ENCODE measurements at regions not wholly inside any gene's neighbourhood (a gene's known extent, or its start where the extent isn't known, plus 50 kb on each side); places are given as distances from the start of the nearest gene placed in this dataset.

DNA sequence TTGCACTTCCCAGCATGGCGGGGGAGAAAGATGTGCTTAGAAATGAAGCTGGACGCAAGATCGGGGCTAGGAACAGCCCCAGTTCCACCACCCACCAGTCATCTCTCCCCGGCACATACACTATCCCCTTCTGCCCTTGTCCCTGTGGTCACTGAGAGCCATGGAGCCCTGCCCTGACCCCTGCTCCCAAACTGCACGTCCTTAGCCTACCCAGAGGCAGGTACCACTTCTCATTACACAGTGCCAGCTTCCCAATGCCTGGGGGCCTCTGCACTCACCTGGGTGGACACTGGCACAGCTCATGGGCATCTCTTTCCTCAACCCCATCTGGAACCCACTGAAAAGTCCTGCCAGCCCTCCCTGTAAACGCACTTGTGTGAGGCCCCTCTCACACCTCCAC is 139.3 kb upstream of the PRR20G start:
- WGBS (ENCODE audit: low lambda C conversion rate) = 64% methylated on average over 6 of the region's 6 CpGs
- H3F3A ChIP-seq (replicated peaks; ENCODE audit: insufficient read depth) = no peaks in the 10 kb centered on the region
- CTCF ChIA-PET = interaction anchor here (3.1 kb wide), 1 partner anchor 21 kb away, joined by 10 read pairs; no protein-coding TSS in a partner anchor

GRCh38 chr3:127426444-127427153 is 138.8 kb upstream of the PRR20G start:
- H3K9ac ChIP-seq = no peak overlapping the region
- ChIA-PET POLR2A (no interaction called here), CTCF (interaction anchor here (1.1 to 3.1 kb wide), 2 partner anchors 21 kb away, joined by 3 to 10 read pairs; no protein-coding TSS in a partner anchor)
- H3K27me3 ChIP-seq (ENCODE audit: insufficient read depth) = peaks cover 8% of the 10 kb centered on the region; the same call in 1 of the 2 replicates
- no peaks in the 10 kb centered on the region for H3F3A ChIP-seq (replicated peaks; ENCODE audit: insufficient read depth)
- no peaks in the 10 kb centered on the region for H3K79me2 ChIP-seq (ENCODE audit: insufficient read depth)
- H3K36me3 ChIP-seq (replicated peaks in 1 of 2; ENCODE audit: control insufficient read depth in 1 of 2, insufficient read depth in 2 of 2, low read length in 1 of 2) = no peaks in the 10 kb centered on the region
- H3K27ac ChIP-seq (ENCODE audit: low read depth in 2 of 2, low read length in 1 of 2) = no peak overlapping the region
- no peaks in the 10 kb centered on the region for H3K9me2 ChIP-seq
- peaks cover 0 to 6% of the 10 kb centered on the region in 2 experiments; a peak in 2 of 4 replicates for H3K4me1 ChIP-seq (ENCODE audit: control insufficient read depth in 1 of 2, insufficient read depth in 2 of 2, low read depth in 1 of 2, low read length in 1 of 2)
- no peak overlapping the region for H3K4me2 ChIP-seq
- no peak for TF ChIP-seq EZH2phosphoT487 (IDR thresholded peaks at IDR 0.05; ENCODE audit: borderline replicate concordance, low read depth)
- TF ChIP-seq TCF12 (IDR thresholded peaks at IDR 0.05) = no peak
- 73% methylated on average over 13 of the region's 18 CpGs for WGBS (ENCODE audit: low lambda C conversion rate)
- H3K4me3 ChIP-seq (ENCODE audit: low read depth in 2 of 2, low read length in 1 of 2) = no peak overlapping the region
- H2AFZ ChIP-seq (ENCODE audit: low read depth) = no peak overlapping the region
- H3K9me3 ChIP-seq = no peaks in the 10 kb centered on the region
- H4K20me1 ChIP-seq (ENCODE audit: insufficient read depth) = no peaks in the 10 kb centered on the region
- no peak for DNase-seq

More for the DNA sequence above, 139.3 kb upstream of the PRR20G start:
- DNase-seq = no peak
- Histone ChIP-seq H3K9me2 (no peaks in the 10 kb centered on the region), H3K4me3 (ENCODE audit: low read depth in 2 of 2, low read length in 1 of 2) (no peak overlapping the region), H3K27ac (ENCODE audit: low read depth in 2 of 2, low read length in 1 of 2) (no peak overlapping the region), H3K9ac (no peak overlapping the region), H3K79me2 (ENCODE audit: insufficient read depth) (no peaks in the 10 kb centered on the region), H3K27me3 (ENCODE audit: insufficient read depth) (peaks cover 8% of the 10 kb centered on the region; the same call in 1 of the 2 replicates), H4K20me1 (ENCODE audit: insufficient read depth) (no peaks in the 10 kb centered on the region), H2AFZ (ENCODE audit: low read depth) (no peak overlapping the region), H3K9me3 (no peaks in the 10 kb centered on the region), H3K4me2 (no peak overlapping the region), H3K4me1 (ENCODE audit: control insufficient read depth in 1 of 2, insufficient read depth in 2 of 2, low read depth in 1 of 2, low read length in 1 of 2) (peaks cover 0 to 6% of the 10 kb centered on the region in 2 experiments; a peak in 2 of 4 replicates), H3K36me3 (replicated peaks in 1 of 2; ENCODE audit: control insufficient read depth in 1 of 2, insufficient read depth in 2 of 2, low read length in 1 of 2) (no peaks in the 10 kb centered on the region)
- TF ChIP-seq FOSL2 (IDR thresholded peaks at IDR 0.05; ENCODE audit: borderline replicate concordance, low read depth) (no peak), SIN3A (IDR thresholded peaks at IDR 0.05; ENCODE audit: borderline replicate concordance, low read depth, low read length) (no peak), CHD2 (IDR thresholded peaks at IDR 0.05; ENCODE audit: low read length, partially characterized antibody) (no peak), MAX (IDR thresholded peaks at IDR 0.05; ENCODE audit: low read depth) (no peak), SMC3 (IDR thresholded peaks at IDR 0.05; ENCODE audit: low read depth, low read length) (no peak), FOXJ3 (CRISPR knock-in tag; IDR thresholded peaks at IDR 0.05) (no peak), MEF2A (IDR thresholded peaks at IDR 0.05; ENCODE audit: borderline replicate concordance, low read depth) (no peak), POLR2AphosphoS5 (IDR thresholded peaks at IDR 0.05; ENCODE audit: low read depth, low read length) (no peak), JUND (IDR thresholded peaks at IDR 0.05) (no peak), RCOR1 (IDR thresholded peaks at IDR 0.05; ENCODE audit: low read length) (no peak), TAF1 (IDR thresholded peaks at IDR 0.05; ENCODE audit: borderline replicate concordance, low read depth, low read length) (no peak), RFX5 (IDR thresholded peaks at IDR 0.05; ENCODE audit: low read length) (no peak), ELF1 (IDR thresholded peaks at IDR 0.05) (no peak), YY1 (IDR thresholded peaks at IDR 0.05; ENCODE audit: low read depth) (no peak), MXI1 (IDR thresholded peaks at IDR 0.05; ENCODE audit: low read depth, low read length) (no peak), TEAD4 (IDR thresholded peaks at IDR 0.05; ENCODE audit: borderline replicate concordance, insufficient read depth) (no peak), FOXM1 (IDR thresholded peaks at IDR 0.05; ENCODE audit: low read depth) (no peak), NFIC (IDR thresholded peaks at IDR 0.05; ENCODE audit: borderline replicate concordance) (no peak)
- TF ChIP-seq, protein P1, sequence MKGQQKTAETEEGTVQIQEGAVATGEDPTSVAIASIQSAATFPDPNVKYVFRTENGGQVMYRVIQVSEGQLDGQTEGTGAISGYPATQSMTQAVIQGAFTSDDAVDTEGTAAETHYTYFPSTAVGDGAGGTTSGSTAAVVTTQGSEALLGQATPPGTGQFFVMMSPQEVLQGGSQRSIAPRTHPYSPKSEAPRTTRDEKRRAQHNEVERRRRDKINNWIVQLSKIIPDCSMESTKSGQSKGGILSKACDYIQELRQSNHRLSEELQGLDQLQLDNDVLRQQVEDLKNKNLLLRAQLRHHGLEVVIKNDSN (IDR thresholded peaks at IDR 0.05; ENCODE audit: borderline replicate concordance, low read depth) = no peak
- TF ChIP-seq, protein P2, sequence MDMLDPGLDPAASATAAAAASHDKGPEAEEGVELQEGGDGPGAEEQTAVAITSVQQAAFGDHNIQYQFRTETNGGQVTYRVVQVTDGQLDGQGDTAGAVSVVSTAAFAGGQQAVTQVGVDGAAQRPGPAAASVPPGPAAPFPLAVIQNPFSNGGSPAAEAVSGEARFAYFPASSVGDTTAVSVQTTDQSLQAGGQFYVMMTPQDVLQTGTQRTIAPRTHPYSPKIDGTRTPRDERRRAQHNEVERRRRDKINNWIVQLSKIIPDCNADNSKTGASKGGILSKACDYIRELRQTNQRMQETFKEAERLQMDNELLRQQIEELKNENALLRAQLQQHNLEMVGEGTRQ (IDR thresholded peaks at IDR 0.05; ENCODE audit: borderline replicate concordance, low read depth, low read length) = no peak
- POLR2A ChIA-PET = no interaction called here

Data from SK-N-SH (cell line).